Brain microvascular endothelial cell (primary cell): ENCODE measurements at regions not wholly inside any gene's neighbourhood (a gene's known extent, or its start where the extent isn't known, plus 50 kb on each side); places are given as distances from the start of the nearest gene placed in this dataset.

Experiments used
- DNase-seq: peaks from one replicate; pipeline ENCODE4 v3.0.0-alpha.2; 2020
- H3K27ac ChIP-seq: fragments of 250-450 bp; sonication (Bioruptor Pico); 2 replicates; pipeline ENCODE4 v1.5.1; 2020; ENCODE audit warnings: mild to moderate bottlenecking, moderate library complexity
- H3K27me3 ChIP-seq: fragments of 250-450 bp; sonication (Bioruptor Pico); replicated peaks from 2 replicates; pipeline ENCODE4 v1.5.1; 2020; ENCODE audit warnings: mild to moderate bottlenecking
- H3K36me3 ChIP-seq: fragments of 250-450 bp; sonication (Bioruptor Pico); replicated peaks from 2 replicates; pipeline ENCODE4 v1.5.1; 2020; ENCODE audit warnings: mild to moderate bottlenecking
- H3K4me3 ChIP-seq: 2 replicates; pipeline ENCODE4 v1.5.1; 2011; ENCODE audit warnings: low read depth, mild to moderate bottlenecking, control low read depth, low read length, moderate library complexity
- in situ Hi-C: cut with HindIII; loops from 2 replicates; pipeline ENCODE4 v1.10.0; 2017; ENCODE audit warnings: low sequenced_read_pairs, low pct_ligation_motif_present
- TF ChIP-seq, protein P1 (sequence below): IDR thresholded peaks from 2 replicates; pipeline ENCODE4 v1.5.1; 2011; ENCODE audit warnings: low read depth, mild to moderate bottlenecking, moderate library complexity, low read length, control low read depth, inconsistent platforms; ENCODE audit errors: missing control alignments

- in situ Hi-C loops = no loop called here
- no peak for DNase-seq
- Histone ChIP-seq H3K27ac (no peak overlapping the region), H3K4me3 (no peak overlapping the region), H3K36me3 (no peaks in the 10 kb centered on the region), H3K27me3 (no peaks in the 10 kb centered on the region)
- TF ChIP-seq, protein P1, sequence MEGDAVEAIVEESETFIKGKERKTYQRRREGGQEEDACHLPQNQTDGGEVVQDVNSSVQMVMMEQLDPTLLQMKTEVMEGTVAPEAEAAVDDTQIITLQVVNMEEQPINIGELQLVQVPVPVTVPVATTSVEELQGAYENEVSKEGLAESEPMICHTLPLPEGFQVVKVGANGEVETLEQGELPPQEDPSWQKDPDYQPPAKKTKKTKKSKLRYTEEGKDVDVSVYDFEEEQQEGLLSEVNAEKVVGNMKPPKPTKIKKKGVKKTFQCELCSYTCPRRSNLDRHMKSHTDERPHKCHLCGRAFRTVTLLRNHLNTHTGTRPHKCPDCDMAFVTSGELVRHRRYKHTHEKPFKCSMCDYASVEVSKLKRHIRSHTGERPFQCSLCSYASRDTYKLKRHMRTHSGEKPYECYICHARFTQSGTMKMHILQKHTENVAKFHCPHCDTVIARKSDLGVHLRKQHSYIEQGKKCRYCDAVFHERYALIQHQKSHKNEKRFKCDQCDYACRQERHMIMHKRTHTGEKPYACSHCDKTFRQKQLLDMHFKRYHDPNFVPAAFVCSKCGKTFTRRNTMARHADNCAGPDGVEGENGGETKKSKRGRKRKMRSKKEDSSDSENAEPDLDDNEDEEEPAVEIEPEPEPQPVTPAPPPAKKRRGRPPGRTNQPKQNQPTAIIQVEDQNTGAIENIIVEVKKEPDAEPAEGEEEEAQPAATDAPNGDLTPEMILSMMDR = no peak
Measured at GRCh38 chr18:30888344-30888743, 154.2 kb downstream of the DSC3 start.

DNA sequence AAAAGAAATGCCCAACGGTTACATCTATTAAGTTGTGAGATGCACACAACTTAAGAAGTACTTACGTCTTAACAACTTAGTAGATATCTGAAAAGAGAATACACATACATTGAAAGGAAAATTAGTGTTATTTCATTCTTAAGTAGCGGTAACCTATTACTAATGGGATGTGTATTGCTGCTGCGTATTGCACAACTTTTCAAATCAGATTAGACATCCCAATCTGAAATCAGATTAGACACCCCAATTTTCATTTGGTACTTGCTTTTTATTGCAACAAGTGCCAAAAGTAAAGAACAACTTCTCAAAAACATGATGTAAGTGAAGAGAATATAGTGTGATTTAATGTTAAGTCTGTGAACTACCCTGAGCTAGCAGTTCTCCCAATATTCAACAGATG, 155.5 kb downstream of the DSC3 start:
- TF ChIP-seq, protein P1 = no peak
- in situ Hi-C loops = no loop called here
- Histone ChIP-seq H3K4me3 (no peak overlapping the region), H3K27me3 (no peaks in the 10 kb centered on the region), H3K36me3 (no peaks in the 10 kb centered on the region), H3K27ac (no peak overlapping the region)
- DNase-seq = no peak

- in situ Hi-C loops = no loop called here
- TF ChIP-seq, protein P1 = no peak
Measured at GRCh38 chr18:30870466-30870865, 172.1 kb downstream of the DSC3 start.

DNA sequence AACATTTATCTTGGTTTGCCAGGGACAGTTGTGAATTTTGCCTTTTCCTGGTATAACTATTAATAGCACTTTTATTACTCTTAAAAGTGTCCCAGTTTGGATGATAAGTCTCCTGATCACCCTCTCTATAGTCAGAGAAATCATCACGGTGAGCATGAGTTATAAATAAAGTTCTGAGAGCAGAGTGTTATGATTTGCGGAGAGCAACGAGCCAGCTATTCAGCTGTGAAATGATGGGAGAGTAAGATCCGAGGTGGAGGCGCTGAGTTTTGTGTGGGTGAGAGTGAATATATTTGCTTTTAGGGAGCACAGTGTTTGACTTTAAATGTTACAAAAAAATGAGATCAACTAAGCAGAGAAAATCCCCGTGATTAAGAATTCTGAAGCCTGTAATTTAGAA, 179.6 kb downstream of the DSC3 start:
- Histone ChIP-seq H3K36me3 (no peaks in the 10 kb centered on the region), H3K4me3 (no peak overlapping the region), H3K27ac (no peak overlapping the region), H3K27me3 (no peaks in the 10 kb centered on the region)
- in situ Hi-C loops = no loop called here
- TF ChIP-seq, protein P1 = no peak
- no peak for DNase-seq

More at GRCh38 chr18:30870466-30870865, 172.1 kb downstream of the DSC3 start:
- DNase-seq = no peak
- Histone ChIP-seq H3K4me3 (no peak overlapping the region), H3K27ac (no peak overlapping the region), H3K36me3 (no peaks in the 10 kb centered on the region), H3K27me3 (no peaks in the 10 kb centered on the region)

DNA sequence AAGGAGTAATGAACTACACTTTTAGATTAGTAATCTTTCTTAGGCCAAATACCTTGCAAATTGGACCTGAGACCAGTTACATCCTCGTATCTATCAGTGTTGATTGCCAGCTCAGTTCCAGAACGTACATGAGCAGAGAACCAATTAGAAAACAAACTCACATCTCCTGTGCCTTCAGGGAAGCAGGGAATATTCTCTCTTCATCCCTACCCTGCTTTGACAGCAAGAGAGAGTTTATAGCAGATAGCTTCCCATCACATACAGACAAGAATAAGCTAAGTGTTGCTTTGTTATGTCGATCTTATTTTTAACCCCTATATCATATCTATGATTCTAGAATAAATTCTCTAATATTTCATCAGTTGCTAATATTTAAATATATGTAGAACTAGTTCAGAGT, 181.8 kb downstream of the DSC3 start:
- Histone ChIP-seq H3K4me3 (no peak overlapping the region), H3K36me3 (no peaks in the 10 kb centered on the region), H3K27me3 (no peaks in the 10 kb centered on the region), H3K27ac (no peak overlapping the region)
- in situ Hi-C loops = no loop called here
- no peak for DNase-seq
- TF ChIP-seq, protein P1 = no peak

DNA sequence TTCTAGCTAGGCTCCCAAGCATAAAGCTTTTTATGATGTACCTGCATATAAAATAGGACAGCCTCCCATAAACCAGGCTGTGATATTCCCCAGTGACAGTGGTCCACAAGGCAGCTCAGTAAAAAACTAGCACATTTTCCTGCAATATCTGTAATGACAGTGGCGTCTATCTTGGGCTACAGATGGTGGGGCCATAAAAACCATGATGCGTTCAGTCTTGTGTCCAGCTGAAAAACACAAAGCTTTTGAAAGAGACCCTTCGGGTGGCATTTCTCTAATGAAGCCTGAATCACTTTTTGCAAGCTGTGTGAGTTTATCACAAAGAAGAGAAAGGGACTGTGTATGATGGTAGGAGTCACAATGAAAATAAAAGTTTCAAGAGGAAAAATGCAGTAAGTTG, 183.5 kb downstream of the DSC3 start:
- H3K36me3 ChIP-seq = no peaks in the 10 kb centered on the region
- no peak for DNase-seq
- H3K4me3 ChIP-seq = no peak overlapping the region
- TF ChIP-seq, protein P1 = no peak
- H3K27ac ChIP-seq = no peak overlapping the region
- in situ Hi-C loops = no loop called here
- no peaks in the 10 kb centered on the region for H3K27me3 ChIP-seq
